IMR-90 (cell line): ENCODE measurements at regions not wholly inside any gene's neighbourhood (a gene's known extent, or its start where the extent isn't known, plus 50 kb on each side); places are given as distances from the start of the nearest gene placed in this dataset.

Source experiments
- ATAC-seq: fragments of 200-7000 bp; cut with Tn5 transposase; 2 replicates; pipeline ENCODE4 v1.9.1; 2020; ENCODE audit warnings: low read depth, mild to moderate bottlenecking, moderate library complexity
- BruUV-seq: library from RNA; stranded (reverse); fragments of 400-500 nt; replicated peaks from 2 replicates; lab custom pipeline; 2021; lab: Mats Ljungman, UMichigan
- CTCF ChIA-PET: fragments of 300-600 bp; formaldehyde crosslinking; extraction: SDS; loops from one replicate; lab custom pipeline; 2021; ENCODE audit warnings: antibody characterized with exemption; lab: Yijun Ruan, JAX
- POLR2A ChIA-PET: fragments of 300-600 bp; sonication (Branson Sonifier 250); formaldehyde crosslinking; loops from one replicate; lab custom pipeline; 2022; ENCODE audit warnings: antibody characterized with exemption; ENCODE audit not compliant: unreplicated experiment; lab: Charles Lee
- DNase-seq: peaks from one replicate; pipeline ENCODE4 v3.0.0; 2013
- H2AFZ ChIP-seq: replicated peaks from 2 replicates; pipeline ENCODE3; 2013; ENCODE audit warnings: low read length, mild to moderate bottlenecking; ENCODE audit not compliant: poor library complexity
- H2AK5ac ChIP-seq: 2 replicates; pipeline ENCODE4 v1.6.1; 2013; ENCODE audit warnings: low read depth, low read length, inconsistent platforms
- H2AK9ac ChIP-seq: replicated peaks from 2 replicates; pipeline ENCODE3; 2013; ENCODE audit warnings: mild to moderate bottlenecking, low read depth, low read length, moderate library complexity; ENCODE audit not compliant: poor library complexity
- H2BK120ac ChIP-seq: 2 replicates; pipeline ENCODE4 v1.6.1; 2013; ENCODE audit warnings: low read depth, low read length, inconsistent platforms
- H2BK15ac ChIP-seq: 3 replicates; pipeline ENCODE4 v1.6.1; 2013; ENCODE audit warnings: low read depth, low read length, inconsistent platforms
- H2BK20ac ChIP-seq: 2 replicates; pipeline ENCODE4 v1.6.1; 2013; ENCODE audit warnings: low read depth, mild to moderate bottlenecking, inconsistent platforms, low read length, moderate library complexity
- H2BK5ac ChIP-seq: 2 replicates; pipeline ENCODE4 v1.6.1; 2013; ENCODE audit warnings: mild to moderate bottlenecking, low read depth, low read length, inconsistent platforms; ENCODE audit not compliant: poor library complexity, severe bottlenecking
- H3K14ac ChIP-seq: replicated peaks from 2 replicates; pipeline ENCODE4 v1.6.1; 2013; ENCODE audit warnings: low read depth, low read length, inconsistent platforms
- H3K18ac ChIP-seq: 2 replicates; pipeline ENCODE4 v1.6.1; 2013; ENCODE audit warnings: low read depth, low read length, control low read depth
- H3K23ac ChIP-seq: 2 replicates; pipeline ENCODE4 v1.6.1; 2013; ENCODE audit warnings: low read depth, low read length, inconsistent platforms
- H3K27ac ChIP-seq: 2 replicates; pipeline ENCODE4 v1.5.1; 2013; ENCODE audit warnings: mild to moderate bottlenecking, control low read depth, low read length; ENCODE audit not compliant: insufficient read depth
- H3K27me3 ChIP-seq: 2 replicates; pipeline ENCODE4 v1.6.1; 2013; ENCODE audit warnings: low read length; ENCODE audit not compliant: control insufficient read depth, insufficient read depth
- H3K36me3 ChIP-seq: 2 replicates; pipeline ENCODE4 v1.6.1; 2013; ENCODE audit warnings: low read length, mixed read lengths; ENCODE audit not compliant: control insufficient read depth, insufficient read depth
- H3K4ac ChIP-seq: 2 replicates; pipeline ENCODE4 v1.6.1; 2013; ENCODE audit warnings: low read depth, low read length, inconsistent platforms
- H3K4me1 ChIP-seq: 2 replicates; pipeline ENCODE4 v1.6.1; 2013; ENCODE audit warnings: low read length, mixed read lengths; ENCODE audit not compliant: control insufficient read depth, insufficient read depth
- H3K4me2 ChIP-seq: 2 replicates; pipeline ENCODE4 v1.6.1; 2013; ENCODE audit warnings: low read depth, mild to moderate bottlenecking, control low read depth, low read length, moderate library complexity
- H3K4me3 ChIP-seq: 2 replicates; pipeline ENCODE4 v1.5.1; 2013; ENCODE audit warnings: low read depth, mild to moderate bottlenecking, control low read depth, low read length, moderate library complexity; ENCODE audit not compliant: insufficient read depth
- H3K56ac ChIP-seq: 2 replicates; pipeline ENCODE4 v1.6.1; 2013; ENCODE audit warnings: low read length, inconsistent platforms; ENCODE audit not compliant: insufficient read depth; ENCODE audit errors: extremely low read depth
- H3K79me1 ChIP-seq, 2 experiments: 2 replicates each; pipeline ENCODE4 v1.6.1; 2013; ENCODE audit warnings: low read length in 2 of 2, inconsistent platforms in 1 of 2, low read depth in 1 of 2
- H3K9ac ChIP-seq: 2 replicates; pipeline ENCODE4 v1.6.1; 2013; ENCODE audit warnings: low read depth, low read length, control low read depth
- H3K9me1 ChIP-seq: 2 replicates; pipeline ENCODE4 v1.6.1; 2013; ENCODE audit warnings: low read length, inconsistent platforms; ENCODE audit not compliant: insufficient read depth
- H3K9me3 ChIP-seq: 2 replicates; pipeline ENCODE4 v1.6.1; 2013; ENCODE audit warnings: low read length; ENCODE audit not compliant: control insufficient read depth, insufficient read depth
- H4K20me1 ChIP-seq: 2 replicates; pipeline ENCODE4 v1.6.1; 2013; ENCODE audit warnings: low read length, inconsistent platforms; ENCODE audit not compliant: insufficient read depth
- H4K5ac ChIP-seq: 2 replicates; pipeline ENCODE4 v1.6.1; 2013; ENCODE audit warnings: mild to moderate bottlenecking, low read depth, low read length, control low read depth
- H4K8ac ChIP-seq, 2 experiments: 2 replicates each; pipeline ENCODE4 v1.6.1; 2013; ENCODE audit warnings: low read depth in 2 of 2, low read length in 2 of 2, control low read depth in 1 of 2, inconsistent platforms in 1 of 2
- H4K91ac ChIP-seq: 2 replicates; pipeline ENCODE4 v1.6.1; 2013; ENCODE audit warnings: low read depth, low read length, inconsistent platforms; ENCODE audit not compliant: insufficient read depth
- BHLHE40 ChIP-seq: fragments of 150-350 bp; IDR thresholded peaks from 2 replicates; pipeline ENCODE4 v1.6.1; 2016; ENCODE audit warnings: mild to moderate bottlenecking, low read depth, low read length
- CEBPB ChIP-seq: IDR thresholded peaks from 2 replicates; pipeline ENCODE4 v1.6.1; 2012; ENCODE audit warnings: low read depth, low read length, improper control_type of control experiment
- CHD1 ChIP-seq: IDR thresholded peaks from 2 replicates; pipeline ENCODE4 v1.6.1; 2012; ENCODE audit warnings: low read depth, low read length, improper control_type of control experiment
- CTCF ChIP-seq: conservative IDR thresholded peaks from 2 replicates; pipeline ENCODE4 v1.5.1; 2012; ENCODE audit warnings: mild to moderate bottlenecking, low read depth, low read length, improper control_type of control experiment
- FOS ChIP-seq: fragments of 150-350 bp; IDR thresholded peaks from 2 replicates; pipeline ENCODE4 v1.6.1; 2016; ENCODE audit warnings: low read depth, low read length
- MAFK ChIP-seq: IDR thresholded peaks from 2 replicates; pipeline ENCODE4 v1.6.1; 2012; ENCODE audit warnings: low read depth, low read length, improper control_type of control experiment
- MAZ ChIP-seq: IDR thresholded peaks from 2 replicates; pipeline ENCODE4 v1.6.1; 2012; ENCODE audit warnings: low read depth, mild to moderate bottlenecking, low read length, improper control_type of control experiment, moderate library complexity, borderline replicate concordance
- MXI1 ChIP-seq: IDR thresholded peaks from 2 replicates; pipeline ENCODE4 v1.6.1; 2012; ENCODE audit warnings: low read depth, mild to moderate bottlenecking, low read length, moderate library complexity, borderline replicate concordance
- NFE2L2 ChIP-seq: fragments of 150-350 bp; IDR thresholded peaks from 2 replicates; pipeline ENCODE4 v1.6.1; 2016; ENCODE audit warnings: low read depth, mild to moderate bottlenecking, low read length
- POLR2A ChIP-seq: IDR thresholded peaks from 2 replicates; pipeline ENCODE4 v1.6.1; 2012; ENCODE audit warnings: mild to moderate bottlenecking, low read depth, low read length
- RAD21 ChIP-seq: IDR thresholded peaks from 2 replicates; pipeline ENCODE4 v1.6.1; 2012; ENCODE audit warnings: low read length, improper control_type of control experiment
- RFX5 ChIP-seq: IDR thresholded peaks from 2 replicates; pipeline ENCODE4 v1.8.0; 2012; ENCODE audit warnings: low read depth, mild to moderate bottlenecking, low read length, moderate library complexity
- SMC3 ChIP-seq: fragments of 150-350 bp; IDR thresholded peaks from 2 replicates; pipeline ENCODE4 v1.6.1; 2016; ENCODE audit warnings: low read depth, mild to moderate bottlenecking, antibody characterized with exemption, low read length, moderate library complexity
- USF2 ChIP-seq: fragments of 150-350 bp; IDR thresholded peaks from 2 replicates; pipeline ENCODE4 v1.6.1; 2017; ENCODE audit warnings: mild to moderate bottlenecking, antibody characterized with exemption, low read length, low read depth
- WGBS, 2 experiments: methylation state at CpG; one replicate each; pipeline versions ENCODE4 v1.1.5 to v1.1.7; 2013; ENCODE audit warnings: missing lambda C conversion rate in 2 of 2; ENCODE audit not compliant: insufficient read length in 1 of 2; ENCODE audit errors: extremely low coverage in 2 of 2; 5-methylcytosine and 5-hydroxymethylcytosine counted together
- dilution Hi-C: fragments of 300-500 bp; cut with HindIII; formaldehyde crosslinking; loops from one replicate; pipeline ENCODE4 v1.14.3; 2018; ENCODE audit warnings: low sequenced_read_pairs; ENCODE audit not compliant: unreplicated experiment
- in situ Hi-C: fragments of 300-500 bp; cut with MboI; formaldehyde crosslinking; loops from 3 replicates; pipeline ENCODE4 v1.14.3; 2019; ENCODE audit warnings: low sequenced_read_pairs, inconsistent platforms, mixed read lengths
- intact Hi-C: fragments of 100-400 bp; cut with micrococcal nuclease; formaldehyde crosslinking; loops from 2 replicates; pipeline ENCODE4 v1.10.0; 2022
- TF ChIP-seq, protein P1 (sequence below): fragments of 150-350 bp; IDR thresholded peaks from 2 replicates; pipeline ENCODE4 v1.6.1; 2016; ENCODE audit warnings: low read depth, mild to moderate bottlenecking, low read length, moderate library complexity, borderline replicate concordance

- H3K4me2 ChIP-seq = no peak overlapping the region
- H3K56ac ChIP-seq = no peak overlapping the region
- in situ Hi-C loops = no loop called here
- H2AK5ac ChIP-seq = no peak overlapping the region
- BruUV-seq = no TSS peak
- H4K91ac ChIP-seq = no peak overlapping the region
- H3K9me3 ChIP-seq = peaks cover 22% of the 10 kb centered on the region
- WGBS, 2 experiments = 0% methylated on average over 1 of the region's 6 CpGs; no CpG with 5 or more reads in 1 of the 2 experiments
- TF ChIP-seq RFX5 (no peak), CTCF (no peak), BHLHE40 (no peak), USF2 (no peak), MAZ (no peak), CHD1 (no peak), MAFK (no peak), RAD21 (no peak), NFE2L2 (no peak), MXI1 (no peak), SMC3 (no peak), CEBPB (no peak), POLR2A (no peak), FOS (no peak)
- TF ChIP-seq, protein P1, sequence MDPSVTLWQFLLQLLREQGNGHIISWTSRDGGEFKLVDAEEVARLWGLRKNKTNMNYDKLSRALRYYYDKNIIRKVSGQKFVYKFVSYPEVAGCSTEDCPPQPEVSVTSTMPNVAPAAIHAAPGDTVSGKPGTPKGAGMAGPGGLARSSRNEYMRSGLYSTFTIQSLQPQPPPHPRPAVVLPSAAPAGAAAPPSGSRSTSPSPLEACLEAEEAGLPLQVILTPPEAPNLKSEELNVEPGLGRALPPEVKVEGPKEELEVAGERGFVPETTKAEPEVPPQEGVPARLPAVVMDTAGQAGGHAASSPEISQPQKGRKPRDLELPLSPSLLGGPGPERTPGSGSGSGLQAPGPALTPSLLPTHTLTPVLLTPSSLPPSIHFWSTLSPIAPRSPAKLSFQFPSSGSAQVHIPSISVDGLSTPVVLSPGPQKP = no peak
- POLR2A ChIA-PET = no interaction called here
- no peaks in the 10 kb centered on the region for H3K9me1 ChIP-seq
- H2AK9ac ChIP-seq = no peak overlapping the region
- H2BK20ac ChIP-seq = no peak overlapping the region
- H3K4me1 ChIP-seq = no peaks in the 10 kb centered on the region
- no peak overlapping the region for H2BK15ac ChIP-seq
- no peak overlapping the region for H3K9ac ChIP-seq
- H4K8ac ChIP-seq = no peak overlapping the region
- no peak overlapping the region for H4K5ac ChIP-seq
- no peaks in the 10 kb centered on the region for H3K27me3 ChIP-seq
- H3K4ac ChIP-seq = no peak overlapping the region
- no peak overlapping the region for H2BK120ac ChIP-seq
- no peak overlapping the region for H2BK5ac ChIP-seq
- H3K36me3 ChIP-seq = no peaks in the 10 kb centered on the region
- dilution Hi-C loops = no loop called here
- DNase-seq (no peak), ATAC-seq (no peak)
- intact Hi-C loops = no loop called here
- H3K18ac ChIP-seq = no peak overlapping the region
- H3K23ac ChIP-seq = no peak overlapping the region
- no peaks in the 10 kb centered on the region for H3K79me1 ChIP-seq
- CTCF ChIA-PET = no interaction called here
- H2AFZ ChIP-seq = no peak overlapping the region
- no peak overlapping the region for H3K4me3 ChIP-seq
- no peak overlapping the region for H3K27ac ChIP-seq
- H4K20me1 ChIP-seq = no peaks in the 10 kb centered on the region
- H3K14ac ChIP-seq = no peak overlapping the region
Measured at GRCh38 chr2:239743206-239743605, 281.9 kb downstream of the NDUFA10 start.
